GM21786 (cell line): ENCODE measurements at regions not wholly inside any gene's neighbourhood (a gene's known extent, or its start where the extent isn't known, plus 50 kb on each side); places are given as distances from the start of the nearest gene placed in this dataset.
"Not testable (repeated sequence)": the region's sequence is repeated elsewhere in the genome, so short reads cannot be mapped to it uniquely, and the experiment has no call there.

ENCODE experiments used
- ATAC-seq: cut with Tn5 transposase; IDR thresholded peaks from one replicate; pipeline ENCODE4 v1.9.1; 2021; ENCODE audit not compliant: unreplicated experiment

- no peak for ATAC-seq
Observed at GRCh38 chr5:174504266-174504726, 220.1 kb upstream of the MSX2 start.

DNA sequence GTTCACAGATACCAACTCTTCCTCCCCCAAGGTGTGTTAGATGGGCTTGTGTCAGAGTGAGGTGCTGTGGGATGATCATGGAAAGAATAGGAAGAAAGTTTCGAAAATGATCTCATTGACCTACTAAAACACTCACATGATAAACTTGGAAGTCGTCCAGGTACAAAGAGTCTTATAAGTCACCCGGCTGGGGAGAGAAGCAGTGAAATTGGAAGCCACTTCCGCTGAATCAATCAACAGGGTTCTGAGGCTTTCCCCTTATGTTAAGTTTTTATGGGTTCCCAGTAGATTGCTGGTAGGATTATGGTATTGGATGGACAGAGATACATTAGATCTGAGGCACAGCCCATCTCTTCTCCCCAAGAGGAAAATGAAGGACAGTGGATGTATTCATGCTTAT lies 218.8 kb upstream of the MSX2 start:
- ATAC-seq = no peak

DNA sequence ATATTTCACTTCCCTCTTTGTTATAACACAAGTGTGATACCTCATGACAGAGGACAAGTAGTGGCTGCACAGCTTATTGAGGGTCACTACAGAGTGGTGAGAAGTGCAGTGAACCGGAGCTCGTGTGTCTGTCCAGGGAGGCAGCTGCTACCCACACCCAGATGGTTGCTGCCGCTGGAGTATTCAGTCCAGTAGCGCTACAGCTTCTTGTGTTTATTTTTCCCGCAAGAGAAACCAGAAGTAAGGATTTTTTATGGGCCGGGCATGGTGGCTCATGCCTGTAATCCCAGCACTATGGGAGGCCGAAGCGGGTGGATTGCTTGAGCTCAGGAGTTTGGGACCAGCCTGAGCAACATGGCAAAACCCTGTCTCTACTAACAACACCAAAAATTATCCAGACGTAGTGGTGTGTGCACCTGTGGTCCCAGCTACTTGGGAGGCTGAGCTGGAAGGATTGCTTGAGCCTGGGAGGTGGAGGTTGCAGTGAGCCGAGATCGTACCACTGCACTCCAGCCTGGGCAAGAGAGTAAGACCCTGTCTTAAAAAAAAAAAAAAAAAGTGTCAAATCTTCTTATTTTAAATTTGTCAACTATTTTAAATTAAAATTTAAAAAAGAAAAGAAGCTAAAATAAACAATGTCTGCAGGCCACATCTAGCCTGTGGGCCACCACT lies 213.5 kb upstream of the MSX2 start:
- not testable (repeated sequence) for ATAC-seq

DNA sequence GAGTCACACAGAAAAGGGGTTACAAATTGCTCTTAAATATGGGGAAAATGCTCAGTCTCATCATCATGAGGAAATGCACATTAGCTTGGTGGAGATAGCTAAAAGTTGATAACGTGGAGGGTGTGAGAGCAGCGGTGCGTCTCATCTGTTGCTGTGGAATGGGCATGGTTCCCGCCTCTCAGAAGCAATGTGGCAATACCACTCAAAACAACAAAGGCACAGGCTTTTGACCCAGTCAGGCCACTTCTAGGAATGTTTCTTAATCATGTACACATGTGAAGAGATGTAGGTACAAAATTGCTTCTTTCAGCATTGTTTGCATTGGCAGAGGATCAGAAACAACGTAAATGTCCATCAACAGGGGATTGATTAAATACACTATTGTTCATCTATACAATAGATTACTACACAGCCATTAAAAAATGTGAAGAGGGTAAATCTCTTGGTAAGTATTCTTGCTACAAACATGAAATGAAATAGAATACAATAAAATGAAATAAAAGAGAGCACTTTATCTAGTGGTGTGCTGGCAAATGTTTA lies 212.6 kb upstream of the MSX2 start:
- ATAC-seq = no peak

GRCh38 chr5:174514325-174514724 lies 210.1 kb upstream of the MSX2 start:
- no peak for ATAC-seq

- no peak for ATAC-seq
Observed at GRCh38 chr5:174514983-174515394, 209.4 kb upstream of the MSX2 start.

DNA sequence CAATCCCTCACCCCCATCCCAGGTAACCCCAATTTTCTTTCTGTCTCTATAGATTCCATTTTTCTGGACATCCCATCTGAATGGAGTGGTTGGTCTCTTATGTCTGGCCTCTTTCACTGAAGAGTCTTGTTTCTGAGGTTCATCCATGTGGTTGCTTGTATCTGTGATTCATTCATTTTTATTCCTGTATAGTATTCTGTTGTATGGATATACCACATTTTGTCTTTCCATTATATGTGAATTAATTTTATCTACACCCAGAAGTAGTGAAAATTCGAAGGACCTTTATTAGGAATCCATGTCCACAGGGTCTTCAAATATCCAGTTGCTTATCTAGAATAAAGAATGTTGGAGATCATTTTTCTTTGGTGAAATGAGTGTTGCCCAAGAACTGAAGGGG lies 207.6 kb upstream of the MSX2 start:
- ATAC-seq = no peak

DNA sequence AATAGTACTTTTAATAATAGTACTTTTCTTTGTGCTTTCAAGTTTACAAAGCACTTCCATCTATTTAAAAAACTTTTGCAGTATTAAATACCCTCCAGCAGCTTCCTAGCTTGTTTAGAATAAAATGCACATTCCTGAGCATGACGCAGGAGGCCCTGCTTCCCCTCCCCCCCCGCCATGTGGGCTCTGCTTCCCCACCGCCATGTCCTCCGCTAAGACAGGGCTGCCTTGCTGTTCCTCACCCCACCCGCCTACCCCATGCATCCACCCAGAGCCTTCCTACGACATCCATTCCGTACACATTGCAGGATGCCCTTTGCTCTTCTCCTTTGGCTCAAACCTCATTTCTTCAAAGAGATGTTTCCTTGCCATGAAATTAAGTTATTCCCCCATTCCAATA lies 205.9 kb upstream of the MSX2 start:
- no peak for ATAC-seq

DNA sequence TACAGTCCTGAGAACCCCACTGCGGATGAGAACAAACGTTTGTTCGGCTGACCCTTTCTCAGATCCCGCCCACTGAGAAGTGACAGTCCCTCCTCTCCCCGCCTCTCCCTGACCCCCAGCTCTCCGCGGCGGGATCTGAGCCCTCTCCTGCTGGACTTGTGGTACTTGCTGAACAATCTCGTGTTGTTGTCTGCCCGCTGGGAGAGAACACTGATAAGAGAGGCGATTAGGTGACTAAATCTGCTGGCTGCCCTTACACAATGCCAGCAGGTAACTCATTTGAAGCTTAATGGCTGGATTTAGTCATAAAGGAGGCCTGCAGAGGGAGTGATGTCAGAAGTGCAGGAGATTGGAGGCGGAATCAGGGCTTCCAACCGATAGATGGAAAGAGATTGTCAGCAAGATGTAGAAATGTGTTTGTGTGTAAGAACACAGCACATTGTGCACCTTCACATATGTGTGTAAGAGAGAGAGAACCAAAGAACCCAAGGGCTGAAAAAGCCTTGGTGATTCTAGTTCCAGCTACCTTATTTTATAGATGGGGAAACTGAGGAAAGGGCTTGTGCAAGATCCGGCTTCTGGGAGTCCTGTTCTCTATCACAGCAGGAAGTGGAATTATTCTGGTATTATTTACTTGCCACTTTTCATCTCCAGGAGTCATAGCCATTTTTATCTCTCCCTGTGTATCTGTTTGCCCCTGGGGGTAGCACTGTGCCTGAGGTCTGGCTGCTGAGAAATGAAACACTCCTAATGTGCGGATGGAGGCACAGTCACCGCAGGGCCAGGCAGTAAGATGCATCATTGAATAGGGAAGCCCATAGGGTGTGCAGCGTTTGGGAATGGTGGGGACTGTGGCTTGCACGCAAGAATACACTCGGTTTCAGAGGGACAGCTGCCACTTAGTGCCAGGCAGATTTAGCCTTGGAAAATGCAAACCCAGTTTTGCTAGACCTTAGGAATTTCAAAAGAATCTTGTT lies 203.7 kb upstream of the MSX2 start:
- no peak for ATAC-seq

DNA sequence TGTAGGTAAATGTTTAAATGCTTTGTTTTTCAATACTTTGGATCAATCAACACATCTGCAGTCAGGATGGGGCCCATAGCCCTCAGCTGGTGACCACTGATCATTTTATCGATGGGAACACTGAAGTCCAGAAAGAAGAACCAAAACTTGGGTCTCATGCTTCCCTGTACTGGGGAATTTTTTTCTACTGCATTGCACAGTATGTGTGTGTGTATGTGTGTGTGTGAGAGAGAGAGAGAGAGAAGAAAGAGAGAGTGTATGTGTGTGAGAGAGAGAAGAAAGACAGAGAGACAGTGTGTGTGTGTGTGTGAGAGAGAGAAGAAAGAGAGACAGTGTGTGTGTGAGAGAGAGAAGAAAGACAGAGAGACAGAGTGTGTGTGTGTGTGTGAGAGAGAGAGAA lies 202.9 kb upstream of the MSX2 start:
- no peak for ATAC-seq

DNA sequence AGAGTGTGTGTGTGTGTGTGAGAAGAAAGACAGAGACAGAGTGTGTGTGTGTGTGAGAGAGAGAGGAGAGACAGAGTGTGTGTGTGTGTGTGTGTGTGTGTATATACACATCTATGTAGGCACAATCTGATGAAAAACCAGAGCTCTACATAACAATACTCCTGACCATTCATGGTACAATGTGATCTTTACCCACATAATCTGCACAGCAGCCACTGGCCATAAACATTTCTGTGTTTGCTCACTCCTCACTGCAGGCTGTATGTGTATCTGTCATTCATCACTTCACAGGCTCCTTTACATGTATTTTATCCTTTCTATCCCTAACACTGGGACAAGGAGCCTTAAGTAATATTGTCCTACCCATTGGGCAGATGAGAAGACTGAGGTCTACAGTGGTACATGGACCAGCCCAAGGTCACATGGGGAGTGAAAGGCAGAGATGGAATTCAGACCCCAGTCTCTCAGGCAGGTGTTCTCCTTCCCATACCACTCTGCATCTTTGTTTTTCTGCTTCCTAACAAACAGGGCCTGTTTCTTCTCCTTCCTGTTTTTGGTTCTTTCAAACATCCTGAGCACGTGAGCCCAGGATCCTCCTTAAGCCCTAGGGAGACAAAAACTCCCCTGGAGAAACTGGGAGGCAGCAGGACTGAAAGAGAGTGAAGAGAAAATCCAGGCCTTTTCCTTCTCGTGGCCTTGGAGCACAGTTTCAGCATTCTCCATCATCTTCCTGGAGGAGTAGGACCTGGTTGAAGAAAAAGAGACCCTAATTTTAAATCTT lies 201.7 kb upstream of the MSX2 start:
- ATAC-seq = no peak

- ATAC-seq = no peak
Observed at GRCh38 chr5:174523311-174524071, 200.9 kb upstream of the MSX2 start.

- no peak for ATAC-seq
Observed at GRCh38 chr5:174524351-174524750, 200.0 kb upstream of the MSX2 start.

GRCh38 chr5:174526177-174526576 lies 198.2 kb upstream of the MSX2 start:
- ATAC-seq = no peak

DNA sequence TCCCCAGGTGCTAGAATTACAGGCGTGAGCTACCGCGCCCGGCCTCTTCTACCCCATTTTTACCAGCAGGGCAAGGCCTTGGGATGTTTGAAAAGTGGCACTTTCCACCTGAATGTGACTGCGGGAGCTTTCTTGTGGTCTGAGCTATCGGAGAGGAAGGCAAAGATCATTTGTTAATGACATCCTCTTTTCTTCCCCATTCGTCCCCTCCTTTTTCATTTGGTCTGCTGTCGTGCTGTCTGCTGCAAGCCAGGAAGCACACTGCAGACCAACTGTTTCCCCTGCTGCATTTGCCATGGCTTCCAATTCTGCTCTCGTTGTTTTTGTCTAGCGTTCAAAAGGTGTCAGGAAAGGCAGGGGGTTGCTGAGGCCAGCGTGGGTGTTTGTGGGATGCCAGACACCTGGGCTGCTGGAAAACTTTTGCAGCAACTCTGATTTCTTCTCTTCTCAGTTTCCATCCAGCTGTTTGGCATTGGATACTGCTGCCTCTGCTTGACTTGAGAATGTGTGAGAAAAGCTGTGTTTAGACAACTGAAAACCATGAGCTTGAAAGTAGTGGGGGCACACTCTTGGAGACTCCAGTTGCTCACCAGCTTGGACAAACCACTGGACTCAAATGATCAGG lies 196.4 kb upstream of the MSX2 start:
- ATAC-seq = no peak

- ATAC-seq = no peak
Observed at GRCh38 chr5:174528821-174529544, 195.4 kb upstream of the MSX2 start.

DNA sequence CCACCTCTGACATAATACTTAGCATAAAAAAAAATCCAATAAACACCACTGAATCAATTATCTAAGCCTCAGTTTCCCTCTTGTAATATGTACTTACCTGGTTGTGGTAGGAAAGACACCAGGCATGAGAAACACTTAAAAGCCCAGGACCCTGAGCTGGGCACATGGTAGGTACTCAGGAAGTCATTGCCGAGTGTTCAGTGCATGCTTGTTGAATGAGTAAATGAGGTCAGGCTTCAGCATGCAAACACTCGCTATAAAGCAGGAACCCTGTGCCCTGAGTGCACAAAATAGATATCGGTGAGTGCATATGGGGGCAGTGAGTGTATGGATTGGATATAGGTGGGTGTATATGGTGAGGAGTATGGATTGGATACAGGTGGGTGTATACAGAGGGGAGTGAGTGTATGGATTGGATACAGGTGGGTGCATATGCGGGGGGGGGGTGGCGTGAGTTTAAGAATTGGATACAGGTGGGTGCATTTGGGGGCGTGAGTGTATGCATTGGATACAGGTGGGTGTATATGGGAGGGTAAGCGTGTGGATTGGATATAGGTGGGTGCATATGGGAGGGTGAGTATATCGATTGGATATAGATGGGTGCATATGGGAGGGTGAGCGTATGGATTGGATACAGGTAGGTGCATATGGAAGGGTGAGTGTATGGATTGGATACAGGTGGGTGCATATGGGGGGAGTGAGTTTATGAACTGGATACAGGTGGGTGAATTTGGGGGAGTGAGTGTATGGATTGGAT lies 194.3 kb upstream of the MSX2 start:
- ATAC-seq = no peak

DNA sequence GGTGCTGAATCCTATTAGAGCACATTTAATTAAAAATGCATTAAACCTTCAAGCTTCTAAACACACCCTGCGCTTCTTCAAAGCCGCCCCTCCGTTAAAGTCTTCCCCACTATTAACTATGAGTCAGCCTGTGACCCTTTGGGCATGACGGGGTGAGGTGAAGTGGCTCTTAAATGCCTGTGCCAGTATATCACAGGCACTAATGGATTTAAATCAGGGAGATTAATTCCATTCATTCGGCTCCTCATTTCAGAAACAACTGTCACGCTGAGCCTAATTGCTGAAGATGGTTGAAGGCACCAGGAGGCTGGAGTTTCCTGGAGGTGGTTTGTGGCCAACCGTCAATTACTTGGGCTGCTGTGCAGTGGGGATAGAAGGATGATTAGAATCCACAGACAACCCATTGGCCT lies 192.6 kb upstream of the MSX2 start:
- no peak for ATAC-seq
